HUES48 (cell line): ENCODE measurements at regions not wholly inside any gene's neighbourhood (a gene's known extent, or its start where the extent isn't known, plus 50 kb on each side); places are given as distances from the start of the nearest gene placed in this dataset.
"Not testable (repeated sequence)": the region's sequence is repeated elsewhere in the genome, so short reads cannot be mapped to it uniquely, and the experiment has no call there.

Experiments
- H3K27ac ChIP-seq: one replicate; pipeline ENCODE4 v1.7.0; 2013; ENCODE audit warnings: low read depth, low read length, inconsistent platforms
- H3K27me3 ChIP-seq: 2 replicates; pipeline ENCODE4 v1.6.1; 2013; ENCODE audit warnings: mild to moderate bottlenecking, low read length; ENCODE audit not compliant: control insufficient read depth, insufficient read depth
- H3K36me3 ChIP-seq: 2 replicates; pipeline ENCODE4 v1.6.1; 2013; ENCODE audit warnings: low read length; ENCODE audit not compliant: control insufficient read depth, insufficient read depth
- H3K4me1 ChIP-seq: 2 replicates; pipeline ENCODE4 v1.6.1; 2013; ENCODE audit warnings: mild to moderate bottlenecking, low read length; ENCODE audit not compliant: control insufficient read depth, insufficient read depth
- H3K4me3 ChIP-seq: 2 replicates; pipeline ENCODE4 v1.5.1; 2013; ENCODE audit warnings: mild to moderate bottlenecking, low read depth, low read length
- H3K9ac ChIP-seq: 2 replicates; pipeline ENCODE4 v1.6.1; 2013; ENCODE audit warnings: mild to moderate bottlenecking, low read depth, low read length, moderate library complexity
- H3K9me3 ChIP-seq: 2 replicates; pipeline ENCODE4 v1.6.1; 2013; ENCODE audit warnings: low read length; ENCODE audit not compliant: control insufficient read depth, insufficient read depth

- H3K36me3 ChIP-seq = no peaks in the 10 kb centered on the region
- no peak overlapping the region for H3K27ac ChIP-seq
- H3K9me3 ChIP-seq = no peaks in the 10 kb centered on the region
- H3K27me3 ChIP-seq = no peaks in the 10 kb centered on the region
- no peaks in the 10 kb centered on the region for H3K4me1 ChIP-seq
- no peak overlapping the region for H3K9ac ChIP-seq
- H3K4me3 ChIP-seq = no peak overlapping the region
These were observed 151.3 kb upstream of the FAM47C start for GRCh38 chrX:36856849-36857248.

GRCh38 chrX:36859231-36859630 lies 148.9 kb upstream of the FAM47C start:
- Histone ChIP-seq H3K9ac (no peak overlapping the region), H3K9me3 (no peaks in the 10 kb centered on the region), H3K4me3 (no peak overlapping the region), H3K27me3 (no peaks in the 10 kb centered on the region), H3K4me1 (0 out of 2 replicates have a peak, but pooled peaks cover 6% of the 10 kb centered on the region), H3K36me3 (no peaks in the 10 kb centered on the region), H3K27ac (no peak overlapping the region)

DNA sequence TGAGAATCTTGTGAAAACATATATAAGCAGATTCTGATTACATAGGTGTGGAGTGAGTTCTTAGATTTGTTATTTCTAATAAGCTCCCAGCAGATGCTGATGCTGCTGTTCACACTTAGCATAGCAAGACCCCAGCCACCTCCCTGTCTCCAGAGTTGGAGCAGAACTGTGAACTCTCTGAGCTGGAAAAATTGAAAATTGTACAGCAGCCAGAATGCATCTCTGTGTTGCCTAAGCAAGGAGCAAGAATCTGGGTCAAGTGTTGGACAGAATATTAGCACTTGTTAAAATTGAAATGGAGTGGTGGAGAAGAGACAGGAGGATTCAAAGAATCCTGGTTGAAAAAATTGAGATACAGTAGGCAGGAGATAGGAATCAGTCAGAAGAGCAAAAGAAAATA lies 146.6 kb upstream of the FAM47C start:
- Histone ChIP-seq H3K36me3 (no peaks in the 10 kb centered on the region), H3K4me1 (0 out of 2 replicates have a peak, but pooled peaks cover 6% of the 10 kb centered on the region), H3K9me3 (no peaks in the 10 kb centered on the region), H3K4me3 (no peak overlapping the region), H3K27me3 (no peaks in the 10 kb centered on the region), H3K9ac (no peak overlapping the region), H3K27ac (no peak overlapping the region)

- H3K27ac ChIP-seq = no peak overlapping the region
- no peaks in the 10 kb centered on the region for H3K36me3 ChIP-seq
- H3K27me3 ChIP-seq = no peaks in the 10 kb centered on the region
- H3K4me3 ChIP-seq = no peak overlapping the region
- H3K9me3 ChIP-seq = no peaks in the 10 kb centered on the region
- 0 out of 2 replicates have a peak, but pooled peaks cover 6% of the 10 kb centered on the region for H3K4me1 ChIP-seq
- H3K9ac ChIP-seq = no peak overlapping the region
These were observed 141.0 kb upstream of the FAM47C start for GRCh38 chrX:36867143-36867542.

DNA sequence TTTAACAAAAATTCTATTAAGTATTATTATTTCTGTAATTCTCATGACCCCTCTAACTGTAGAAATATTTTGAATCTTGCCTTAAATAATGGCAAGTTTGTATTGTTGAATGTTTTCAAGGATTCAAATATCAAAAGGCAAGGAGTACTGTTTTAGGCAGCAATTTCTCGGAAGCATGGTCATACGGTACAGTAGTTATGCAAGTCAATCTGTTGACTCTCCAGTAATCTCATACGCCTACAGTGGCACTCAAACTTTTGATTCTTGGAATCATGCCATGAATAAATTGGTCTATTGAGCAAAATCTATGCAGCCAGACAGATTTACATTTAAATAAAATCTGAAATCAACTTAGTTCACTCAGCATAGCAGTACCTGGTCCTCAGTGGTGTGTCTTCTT lies 139.6 kb upstream of the FAM47C start:
- H3K9ac ChIP-seq = no peak overlapping the region

GRCh38 chrX:36869457-36869856 lies 138.7 kb upstream of the FAM47C start:
- H3K4me1 ChIP-seq = no peaks in the 10 kb centered on the region
- H3K9me3 ChIP-seq = no peaks in the 10 kb centered on the region
- H3K36me3 ChIP-seq = no peaks in the 10 kb centered on the region
- H3K9ac ChIP-seq = no peak overlapping the region
- no peak overlapping the region for H3K4me3 ChIP-seq
- no peaks in the 10 kb centered on the region for H3K27me3 ChIP-seq
- no peak overlapping the region for H3K27ac ChIP-seq

More for the DNA sequence above, 139.6 kb upstream of the FAM47C start:
- no peak overlapping the region for H3K27ac ChIP-seq
- no peaks in the 10 kb centered on the region for H3K27me3 ChIP-seq
- no peak overlapping the region for H3K4me3 ChIP-seq
- no peaks in the 10 kb centered on the region for H3K36me3 ChIP-seq
- H3K4me1 ChIP-seq = no peaks in the 10 kb centered on the region
- H3K9me3 ChIP-seq = no peaks in the 10 kb centered on the region

- Histone ChIP-seq H3K4me1 (peaks cover 6% of the 10 kb centered on the region), H3K9me3 (no peaks in the 10 kb centered on the region), H3K4me3 (no peak overlapping the region), H3K36me3 (no peaks in the 10 kb centered on the region), H3K9ac (no peak overlapping the region), H3K27me3 (no peaks in the 10 kb centered on the region), H3K27ac (no peak overlapping the region)
These were observed 110.5 kb upstream of the FAM47C start for GRCh38 chrX:36897690-36898089.

DNA sequence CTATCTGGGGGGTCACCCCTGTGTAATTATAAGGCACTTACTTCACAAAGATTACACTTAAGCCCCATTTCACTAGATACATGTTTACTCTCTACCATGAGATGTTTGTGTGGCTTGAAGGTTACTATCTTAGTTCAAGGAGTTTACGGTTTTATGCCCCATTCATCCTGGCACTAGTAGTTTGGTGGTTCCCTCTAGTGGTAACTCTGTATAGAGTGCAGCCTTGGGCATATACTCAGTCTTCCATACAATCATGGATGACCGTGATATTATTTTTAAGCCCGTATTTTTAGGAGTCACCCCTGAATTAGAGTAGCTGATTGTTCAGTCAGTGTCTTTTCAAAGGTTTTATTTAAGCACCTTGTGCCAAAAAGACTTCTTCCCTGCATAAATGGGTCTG lies 109.9 kb upstream of the FAM47C start:
- Histone ChIP-seq H3K9me3 (no peaks in the 10 kb centered on the region), H3K27me3 (no peaks in the 10 kb centered on the region), H3K27ac (no peak overlapping the region), H3K4me3 (no peak overlapping the region), H3K9ac (no peak overlapping the region), H3K4me1 (peaks cover 6% of the 10 kb centered on the region), H3K36me3 (no peaks in the 10 kb centered on the region)

DNA sequence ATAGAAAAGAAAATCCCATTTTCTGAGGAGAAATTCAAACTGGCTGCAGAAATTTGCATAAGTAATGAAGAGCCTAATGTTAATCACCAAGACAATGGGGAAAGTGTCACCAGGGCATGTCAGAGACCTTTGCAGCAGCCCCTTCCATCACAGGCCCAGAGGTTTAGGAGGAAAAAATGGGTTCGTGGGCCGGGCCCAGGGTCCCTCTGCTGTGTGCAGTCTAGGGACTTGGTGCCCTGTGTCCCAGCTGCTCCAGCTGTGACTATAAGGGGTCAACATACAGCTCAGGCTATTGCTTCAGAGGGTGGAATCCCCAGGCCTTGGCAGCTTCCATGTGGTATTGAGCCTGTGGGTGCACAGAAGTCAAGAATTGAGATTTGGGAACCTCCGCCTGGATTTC lies 103.6 kb upstream of the FAM47C start:
- H3K9ac ChIP-seq, H3K4me3 ChIP-seq, H3K27me3 ChIP-seq, H3K27ac ChIP-seq, H3K36me3 ChIP-seq, H3K4me1 ChIP-seq: not testable (repeated sequence)
- H3K9me3 ChIP-seq = peaks cover 11% of the 10 kb centered on the region

DNA sequence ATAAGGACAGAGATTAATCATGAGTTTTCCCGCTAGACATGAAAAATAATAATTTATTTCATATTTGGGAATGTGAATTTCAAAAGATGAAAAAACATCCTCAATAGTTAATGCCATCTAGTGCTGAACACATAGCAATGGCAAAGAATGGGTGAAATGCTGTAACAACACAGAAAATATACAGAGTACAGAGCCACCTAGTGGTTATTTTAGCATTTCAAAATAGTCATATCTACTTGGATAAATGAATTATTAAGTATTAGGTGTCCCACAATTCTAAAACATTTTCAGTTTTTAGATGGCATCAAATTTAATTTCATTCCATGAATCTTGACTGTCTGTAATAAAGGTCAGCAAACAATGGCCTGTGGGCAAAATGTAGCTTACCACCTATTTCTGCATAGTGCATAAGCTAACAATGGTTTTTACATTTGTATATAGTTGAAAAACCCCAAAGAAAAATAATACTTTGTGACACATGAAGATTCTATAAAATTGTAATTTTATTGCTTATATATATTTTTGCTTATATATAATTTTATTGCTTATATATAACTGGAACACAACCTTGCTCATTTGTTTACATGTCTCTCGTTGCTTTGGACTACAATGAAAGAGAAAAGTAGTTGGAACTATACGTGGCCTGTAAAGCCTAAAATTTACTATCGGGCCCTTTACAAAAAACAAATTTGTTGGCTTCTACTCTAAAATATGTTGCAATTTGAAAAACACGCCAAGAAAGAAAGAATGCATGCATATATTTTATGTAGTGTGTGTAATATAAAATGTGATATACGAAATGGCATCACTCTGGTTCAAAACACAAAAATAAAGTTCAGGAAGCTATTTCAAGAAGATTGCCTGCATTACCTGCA lies 99.1 kb upstream of the FAM47C start:
- Histone ChIP-seq H3K27me3 (no peaks in the 10 kb centered on the region), H3K9ac (no peak overlapping the region), H3K4me3 (no peak overlapping the region), H3K9me3 (peaks cover 11% of the 10 kb centered on the region), H3K36me3 (no peaks in the 10 kb centered on the region), H3K27ac (no peak overlapping the region), H3K4me1 (no peaks in the 10 kb centered on the region)

DNA sequence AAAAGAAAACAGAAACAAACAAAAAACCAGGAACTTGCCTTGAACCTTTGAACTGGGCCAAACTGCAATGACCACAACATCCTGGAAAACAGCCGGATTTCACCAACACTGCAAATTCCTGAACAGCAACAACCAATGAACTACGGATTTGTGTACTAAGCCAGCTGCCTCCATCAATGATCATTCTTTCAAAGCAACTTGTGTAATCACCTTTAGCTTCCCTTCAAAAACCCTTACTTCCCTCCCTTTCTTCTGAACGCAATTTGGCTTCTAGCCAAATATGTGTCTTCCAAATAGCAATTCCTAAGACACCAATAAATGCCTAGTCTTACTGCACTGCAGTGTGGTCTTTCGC lies 98.5 kb upstream of the FAM47C start:
- H3K9me3 ChIP-seq = peaks cover 8% of the 10 kb centered on the region
- H3K4me1 ChIP-seq = no peaks in the 10 kb centered on the region
- no peaks in the 10 kb centered on the region for H3K27me3 ChIP-seq
- no peaks in the 10 kb centered on the region for H3K36me3 ChIP-seq
- H3K9ac ChIP-seq = no peak overlapping the region
- no peak overlapping the region for H3K27ac ChIP-seq
- no peak overlapping the region for H3K4me3 ChIP-seq
